ENCODE measurements at regions not wholly inside any gene's neighbourhood (a gene's known extent, or its start where the extent isn't known, plus 50 kb on each side); places are given as distances from the start of the nearest gene placed in this dataset.

DNA sequence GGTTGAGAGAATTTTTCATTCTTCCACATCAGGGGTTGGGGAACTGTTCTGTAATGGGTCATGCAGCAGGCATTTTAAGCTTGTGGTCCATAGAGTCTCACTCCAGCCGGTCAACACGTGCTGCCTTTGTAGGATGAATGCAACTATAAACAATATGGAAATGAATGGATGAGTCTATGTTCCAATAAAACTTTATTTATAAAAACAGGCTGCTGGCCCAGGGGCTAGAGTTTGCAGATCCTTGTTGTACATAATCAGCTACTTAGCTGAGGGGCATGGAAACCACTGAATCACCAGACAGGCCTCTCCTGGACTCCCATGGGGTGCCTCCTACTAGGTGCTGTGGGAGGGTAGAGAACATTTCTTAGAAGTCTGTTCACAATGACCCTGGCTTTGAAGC is 243.4 kb downstream of the BMP7 start:
- Histone ChIP-seq H4K20me1 (ENCODE audit: control insufficient read depth, insufficient read depth, insufficient read length) (no peaks in the 10 kb centered on the region), H2BK120ac (ENCODE audit: low read depth, low read length, poor library complexity, severe bottlenecking) (no peak overlapping the region), H3K14ac (ENCODE audit: insufficient read depth, low read length) (no peak overlapping the region), H3K23ac (ENCODE audit: insufficient read length, low read depth, low read length) (no peak overlapping the region), H4K8ac (replicated peaks; ENCODE audit: insufficient read length, low read depth, low read length) (no peak overlapping the region), H4K91ac (ENCODE audit: insufficient read length, low read depth, low read length) (no peak overlapping the region), H2BK15ac (ENCODE audit: low read depth, low read length) (no peak overlapping the region), H3K27me3 (ENCODE audit: insufficient read depth, low read length) (no peaks in the 10 kb centered on the region), H3K4me2 (ENCODE audit: insufficient read depth, insufficient read length, low read length) (no peak overlapping the region), H2AFZ (ENCODE audit: low read length) (no peak overlapping the region), H2AK5ac (ENCODE audit: insufficient read length, low read length) (no peak overlapping the region), H3K4me1 (ENCODE audit: insufficient read depth, low read length) (peaks cover 3% of the 10 kb centered on the region; the same call in 1 of the 2 replicates), H3K56ac (ENCODE audit: insufficient read length, low read depth, low read length) (no peak overlapping the region), H3K79me1 (ENCODE audit: insufficient read depth, low read depth, low read length, poor library complexity, severe bottlenecking) (no peaks in the 10 kb centered on the region), H2BK5ac (ENCODE audit: insufficient read length, low read length) (no peak overlapping the region), H3K9me3 (ENCODE audit: control insufficient read depth, low read depth, low read length) (no peaks in the 10 kb centered on the region), H4K5ac (ENCODE audit: insufficient read length, low read depth, low read length) (no peak overlapping the region), H3K4ac (ENCODE audit: low read depth, low read length) (no peak overlapping the region), H3K18ac (ENCODE audit: insufficient read length, low read depth, low read length) (no peak overlapping the region), H3K79me2 (ENCODE audit: insufficient read depth, low read length) (no peaks in the 10 kb centered on the region), H3K27ac (ENCODE audit: insufficient read length, low read depth, low read length) (no peak overlapping the region), H2BK12ac (ENCODE audit: insufficient read length, low read depth, low read length) (no peak overlapping the region), H3T11ph (ENCODE audit: low read length) (no peak overlapping the region), H3K23me2 (ENCODE audit: insufficient read length, low read depth, low read length, poor library complexity, severe bottlenecking) (no peaks in the 10 kb centered on the region), H3K9ac (ENCODE audit: extremely low read depth, insufficient read length, low read length) (no peak overlapping the region), H2BK20ac (ENCODE audit: low read depth, low read length, poor library complexity, severe bottlenecking) (no peak overlapping the region)
- Mint-ChIP-seq H3K36me3 (ENCODE audit: insufficient read depth in 1 of 3, low read depth in 3 of 3) (peaks cover 0 to 5% (median 0%) of the 10 kb centered on the region in 3 experiments; a peak in 2 of 7 replicates), H3K4me3 (no peak overlapping the region), H3K4me1 (peaks cover 17 to 35% of the 10 kb centered on the region in 2 experiments), H3K9me3 (no peaks in the 10 kb centered on the region; a peak in 1 of 5 replicates), H3K27ac (no peak overlapping the region), H3K27me3 (ENCODE audit: low read depth) (peaks cover 42% of the 10 kb centered on the region)
- no peak for DNase-seq
- no CpG with 5 or more reads among the region's 2 CpGs for WGBS (ENCODE audit: extremely low coverage, insufficient read length, low lambda C conversion rate)
- TF ChIP-seq, protein P1, sequence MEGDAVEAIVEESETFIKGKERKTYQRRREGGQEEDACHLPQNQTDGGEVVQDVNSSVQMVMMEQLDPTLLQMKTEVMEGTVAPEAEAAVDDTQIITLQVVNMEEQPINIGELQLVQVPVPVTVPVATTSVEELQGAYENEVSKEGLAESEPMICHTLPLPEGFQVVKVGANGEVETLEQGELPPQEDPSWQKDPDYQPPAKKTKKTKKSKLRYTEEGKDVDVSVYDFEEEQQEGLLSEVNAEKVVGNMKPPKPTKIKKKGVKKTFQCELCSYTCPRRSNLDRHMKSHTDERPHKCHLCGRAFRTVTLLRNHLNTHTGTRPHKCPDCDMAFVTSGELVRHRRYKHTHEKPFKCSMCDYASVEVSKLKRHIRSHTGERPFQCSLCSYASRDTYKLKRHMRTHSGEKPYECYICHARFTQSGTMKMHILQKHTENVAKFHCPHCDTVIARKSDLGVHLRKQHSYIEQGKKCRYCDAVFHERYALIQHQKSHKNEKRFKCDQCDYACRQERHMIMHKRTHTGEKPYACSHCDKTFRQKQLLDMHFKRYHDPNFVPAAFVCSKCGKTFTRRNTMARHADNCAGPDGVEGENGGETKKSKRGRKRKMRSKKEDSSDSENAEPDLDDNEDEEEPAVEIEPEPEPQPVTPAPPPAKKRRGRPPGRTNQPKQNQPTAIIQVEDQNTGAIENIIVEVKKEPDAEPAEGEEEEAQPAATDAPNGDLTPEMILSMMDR (conservative IDR thresholded peaks at IDR 0.05): no peak
